Stimulated activated naive B cell treated with anti-CD40 and anti-IgM and Interleukin-4, amounts not matched to agents 10 μg/mL and 1 μg/mL and 100 μg/mL, for 72 hours (primary cell): ENCODE measurements at regions not wholly inside any gene's neighbourhood (a gene's known extent, or its start where the extent isn't known, plus 50 kb on each side); places are given as distances from the start of the nearest gene placed in this dataset.

Source experiments
- ATAC-seq, 2 donors: fragments of 150-1000 bp; cut with Tn5 transposase; replicated peaks; 2 replicates each; pipeline ENCODE4 v1.10.0; 2021; ENCODE audit warnings: moderate library complexity in 1 of 2
- DNase-seq: peaks from one replicate; pipeline ENCODE4 v3.0.0; 2021
- H3K27ac Mint-ChIP-seq: one replicate; pipeline ENCODE4 v1.8.0; 2022; ENCODE audit warnings: mild to moderate bottlenecking, mixed read lengths
- H3K27me3 Mint-ChIP-seq, 2 donors: one replicate each; pipeline ENCODE4 v1.8.0; 2022; ENCODE audit warnings: mixed read lengths in 2 of 2
- H3K36me3 Mint-ChIP-seq, 2 donors: one replicate each; pipeline ENCODE4 v1.8.0; 2022; ENCODE audit warnings: mixed read lengths in 2 of 2, mild to moderate bottlenecking in 1 of 2
- H3K4me1 Mint-ChIP-seq, 2 donors: one replicate each; pipeline ENCODE4 v1.8.0; 2022; ENCODE audit warnings: mixed read lengths in 2 of 2, mild to moderate bottlenecking in 1 of 2
- H3K4me3 Mint-ChIP-seq, 2 donors: one replicate each; pipeline ENCODE4 v1.8.0; 2022; ENCODE audit warnings: mild to moderate bottlenecking in 2 of 2, mixed read lengths in 2 of 2, moderate library complexity in 1 of 2
- H3K9me3 Mint-ChIP-seq, 2 donors: one replicate each; pipeline ENCODE4 v1.8.0; 2022; ENCODE audit warnings: mixed read lengths in 2 of 2, mild to moderate bottlenecking in 1 of 2

- H3K9me3 Mint-ChIP-seq = no peaks in the 10 kb centered on the region
- H3K4me3 Mint-ChIP-seq = no peak overlapping the region
- ATAC-seq = no peak
- no peaks in the 10 kb centered on the region for H3K36me3 Mint-ChIP-seq
- no peak for DNase-seq
- no peak overlapping the region for H3K27ac Mint-ChIP-seq
- no peaks in the 10 kb centered on the region for H3K27me3 Mint-ChIP-seq
- H3K4me1 Mint-ChIP-seq = peaks cover 0 to 2% of the 10 kb centered on the region in 2 donors
These were observed 405.4 kb downstream of the IRX1 start for GRCh38 chr5:4001004-4001403.

GRCh38 chr5:4001758-4002533, 406.3 kb downstream of the IRX1 start:
- DNase-seq (no peak), ATAC-seq (no peak)
- Mint-ChIP-seq H3K27ac (no peak overlapping the region), H3K4me1 (peaks cover 0 to 2% of the 10 kb centered on the region in 2 donors), H3K4me3 (no peak overlapping the region), H3K9me3 (no peaks in the 10 kb centered on the region), H3K36me3 (no peaks in the 10 kb centered on the region), H3K27me3 (no peaks in the 10 kb centered on the region)

GRCh38 chr5:4005335-4005734, 409.7 kb downstream of the IRX1 start:
- Mint-ChIP-seq H3K36me3 (no peaks in the 10 kb centered on the region), H3K4me3 (no peak overlapping the region), H3K4me1 (no peaks in the 10 kb centered on the region), H3K27me3 (no peaks in the 10 kb centered on the region), H3K9me3 (no peaks in the 10 kb centered on the region), H3K27ac (no peak overlapping the region)
- DNase-seq = no peak
- ATAC-seq = no peak

GRCh38 chr5:4007001-4007400, 411.4 kb downstream of the IRX1 start:
- no peaks in the 10 kb centered on the region for H3K4me1 Mint-ChIP-seq
- DNase-seq = no peak
- H3K36me3 Mint-ChIP-seq = no peaks in the 10 kb centered on the region
- H3K9me3 Mint-ChIP-seq = no peaks in the 10 kb centered on the region
- ATAC-seq = no peak
- no peak overlapping the region for H3K4me3 Mint-ChIP-seq
- H3K27ac Mint-ChIP-seq = no peak overlapping the region
- no peaks in the 10 kb centered on the region for H3K27me3 Mint-ChIP-seq

- Mint-ChIP-seq H3K27me3 (no peaks in the 10 kb centered on the region), H3K4me1 (peaks cover 3 to 13% of the 10 kb centered on the region in 2 donors), H3K27ac (no peak overlapping the region), H3K9me3 (peaks cover 0 to 3% of the 10 kb centered on the region in 2 donors), H3K4me3 (no peak overlapping the region), H3K36me3 (peaks cover 0 to 5% of the 10 kb centered on the region in 2 donors)
- ATAC-seq (no peak), DNase-seq (no peak)
These were observed 416.3 kb downstream of the IRX1 start for GRCh38 chr5:4011943-4012342.

- H3K27me3 Mint-ChIP-seq = no peaks in the 10 kb centered on the region
- DNase-seq (no peak), ATAC-seq (no peak)
- peaks cover 0 to 6% of the 10 kb centered on the region in 2 donors for H3K36me3 Mint-ChIP-seq
- H3K9me3 Mint-ChIP-seq = peaks cover 0 to 5% of the 10 kb centered on the region in 2 donors
- no peak overlapping the region for H3K4me3 Mint-ChIP-seq
- H3K27ac Mint-ChIP-seq = no peak overlapping the region
- H3K4me1 Mint-ChIP-seq = peaks cover 4 to 22% of the 10 kb centered on the region in 2 donors
These were observed 417.7 kb downstream of the IRX1 start for GRCh38 chr5:4013106-4013898.

- no peak overlapping the region for H3K4me3 Mint-ChIP-seq
- no peak overlapping the region for H3K27ac Mint-ChIP-seq
- peaks cover 0 to 6% of the 10 kb centered on the region in 2 donors for H3K36me3 Mint-ChIP-seq
- DNase-seq = no peak
- H3K9me3 Mint-ChIP-seq = peaks cover 0 to 5% of the 10 kb centered on the region in 2 donors
- peaks cover 0 to 15% of the 10 kb centered on the region in 2 donors for H3K27me3 Mint-ChIP-seq
- peaks cover 4 to 34% of the 10 kb centered on the region in 2 donors for H3K4me1 Mint-ChIP-seq
- ATAC-seq = no peak
These were observed 420.1 kb downstream of the IRX1 start for GRCh38 chr5:4015709-4016108.

- ATAC-seq = peak; percentile 45 to 70
- Mint-ChIP-seq H3K27me3 (peaks cover 2 to 28% of the 10 kb centered on the region in 2 donors), H3K36me3 (peaks cover 0 to 6% of the 10 kb centered on the region in 2 donors), H3K27ac (no peak overlapping the region), H3K9me3 (peaks cover 0 to 5% of the 10 kb centered on the region in 2 donors), H3K4me1 (peaks cover 8 to 39% of the 10 kb centered on the region in 2 donors), H3K4me3 (no peak overlapping the region)
- no peak for DNase-seq
These were observed 421.6 kb downstream of the IRX1 start for GRCh38 chr5:4017076-4017803.

GRCh38 chr5:4018007-4018406, 422.4 kb downstream of the IRX1 start:
- ATAC-seq (no peak), DNase-seq (no peak)
- Mint-ChIP-seq H3K4me3 (no peak overlapping the region), H3K4me1 (peaks cover 12 to 46% of the 10 kb centered on the region in 2 donors), H3K27ac (no peak overlapping the region), H3K9me3 (peaks cover 0 to 5% of the 10 kb centered on the region in 2 donors), H3K36me3 (peaks cover 0 to 6% of the 10 kb centered on the region in 2 donors), H3K27me3 (peaks cover 10 to 36% of the 10 kb centered on the region in 2 donors)

- peaks cover 11 to 45% of the 10 kb centered on the region in 2 donors for H3K27me3 Mint-ChIP-seq
- ATAC-seq (no peak), DNase-seq (no peak)
- H3K9me3 Mint-ChIP-seq = peaks cover 0 to 5% of the 10 kb centered on the region in 2 donors
- H3K4me1 Mint-ChIP-seq = peaks cover 13 to 47% of the 10 kb centered on the region in 2 donors
- no peak overlapping the region for H3K27ac Mint-ChIP-seq
- no peak overlapping the region for H3K4me3 Mint-ChIP-seq
- H3K36me3 Mint-ChIP-seq = peaks cover 0 to 6% of the 10 kb centered on the region in 2 donors
These were observed 423.6 kb downstream of the IRX1 start for GRCh38 chr5:4019009-4019769.

GRCh38 chr5:4019841-4020240, 424.2 kb downstream of the IRX1 start:
- no peak for DNase-seq
- no peak for ATAC-seq
- Mint-ChIP-seq H3K9me3 (peaks cover 0 to 5% of the 10 kb centered on the region in 2 donors), H3K4me3 (no peak overlapping the region), H3K27ac (no peak overlapping the region), H3K4me1 (peaks cover 13 to 47% of the 10 kb centered on the region in 2 donors), H3K27me3 (peaks cover 11 to 45% of the 10 kb centered on the region in 2 donors), H3K36me3 (peaks cover 0 to 6% of the 10 kb centered on the region in 2 donors)

- ATAC-seq (no peak), DNase-seq (no peak)
- no peak overlapping the region for H3K4me3 Mint-ChIP-seq
- H3K27me3 Mint-ChIP-seq = peaks cover 11 to 45% of the 10 kb centered on the region in 2 donors
- peaks cover 13 to 46% of the 10 kb centered on the region in 2 donors for H3K4me1 Mint-ChIP-seq
- H3K36me3 Mint-ChIP-seq = peaks cover 0 to 6% of the 10 kb centered on the region in 2 donors
- peaks cover 0 to 5% of the 10 kb centered on the region in 2 donors for H3K9me3 Mint-ChIP-seq
- H3K27ac Mint-ChIP-seq = no peak overlapping the region
These were observed 424.8 kb downstream of the IRX1 start for GRCh38 chr5:4020400-4020799.

- peak; percentile 41 to 60 for ATAC-seq
- no peak overlapping the region for H3K27ac Mint-ChIP-seq
- H3K36me3 Mint-ChIP-seq = no peaks in the 10 kb centered on the region
- peaks cover under 1 to 4% of the 10 kb centered on the region in 2 donors for H3K9me3 Mint-ChIP-seq
- H3K27me3 Mint-ChIP-seq = peaks cover 11 to 45% of the 10 kb centered on the region in 2 donors
- H3K4me1 Mint-ChIP-seq = peaks cover 10 to 32% of the 10 kb centered on the region in 2 donors
- DNase-seq = no peak
- peak overlapping the region in 1 of 2 donors; percentile 61 for H3K4me3 Mint-ChIP-seq
These were observed 426.5 kb downstream of the IRX1 start for GRCh38 chr5:4022056-4022670.
